SJSA1 (cell line): ENCODE measurements at regions not wholly inside any gene's neighbourhood (a gene's known extent, or its start where the extent isn't known, plus 50 kb on each side); places are given as distances from the start of the nearest gene placed in this dataset.
A peak's percentile ranks its signal among the peaks of the same experiment; 100 is the strongest.

ENCODE experiments used
- DNase-seq, 2 experiments: peaks; one replicate each; pipeline ENCODE4 v3.0.0-alpha.2; 2015 to 2020; ENCODE audit warnings: low spot score in 2 of 2, low read depth in 1 of 2
- H3K27ac ChIP-seq: fragments of 250-450 bp; sonication (Bioruptor Pico); 2 replicates; pipeline ENCODE4 v1.5.1; 2020; ENCODE audit warnings: mild to moderate bottlenecking, moderate library complexity
- H3K27me3 ChIP-seq: fragments of 250-450 bp; sonication (Bioruptor Pico); replicated peaks from 2 replicates; pipeline ENCODE4 v1.5.1; 2020; ENCODE audit warnings: mild to moderate bottlenecking, moderate library complexity
- H3K36me3 ChIP-seq: fragments of 250-450 bp; sonication (Bioruptor Pico); 2 replicates; pipeline ENCODE4 v1.5.1; 2020; ENCODE audit warnings: mild to moderate bottlenecking
- H3K4me1 ChIP-seq: fragments of 250-450 bp; sonication (Bioruptor Pico); replicated peaks from 2 replicates; pipeline ENCODE4 v1.6.1; 2021; ENCODE audit warnings: mild to moderate bottlenecking
- H3K4me3 ChIP-seq: fragments of 250-450 bp; sonication (Bioruptor Pico); 2 replicates; pipeline ENCODE4 v1.5.1; 2020; ENCODE audit warnings: mild to moderate bottlenecking
- H3K9me3 ChIP-seq: fragments of 250-450 bp; sonication (Bioruptor Pico); replicated peaks from 2 replicates; pipeline ENCODE4 v1.5.1; 2020; ENCODE audit warnings: mild to moderate bottlenecking

- peaks cover 23% of the 10 kb centered on the region for H3K36me3 ChIP-seq
These were observed 237.4 kb upstream of the RGS6 start for GRCh38 chr14:71694591-71695530.

DNA sequence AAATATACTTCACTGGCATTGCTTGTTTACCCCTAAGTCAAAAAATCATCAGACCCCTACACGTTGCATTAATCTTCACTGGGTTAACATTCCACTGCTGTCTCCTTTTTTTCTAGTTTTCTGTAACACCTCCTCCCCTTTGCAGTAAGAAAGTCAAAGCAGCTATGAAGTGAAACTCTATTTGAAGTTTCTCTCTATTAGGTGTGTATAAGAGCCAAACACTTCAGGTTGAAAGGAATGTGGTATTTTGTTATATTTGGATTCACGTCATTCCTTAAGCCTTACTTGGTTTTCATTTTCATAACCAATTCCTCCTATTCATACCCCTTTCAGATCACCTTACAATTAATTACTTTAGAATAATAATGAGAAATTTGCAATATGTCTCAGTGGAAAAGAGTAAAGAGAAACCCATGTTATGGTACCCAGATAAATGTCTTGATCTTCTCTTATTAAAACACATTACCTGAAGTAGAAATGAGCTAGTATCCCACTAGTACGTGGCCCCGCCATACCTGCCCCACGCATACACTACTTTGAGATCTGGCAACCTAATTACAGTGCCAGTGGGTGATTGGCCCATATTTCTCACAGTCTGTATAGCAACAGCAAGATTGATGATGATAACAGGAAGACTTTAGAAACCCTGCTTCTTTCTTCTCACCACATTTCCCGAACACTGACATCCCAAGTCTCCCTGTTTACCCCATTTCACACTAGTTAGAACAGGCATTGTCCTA, 236.4 kb upstream of the RGS6 start:
- H3K4me1 ChIP-seq: peaks cover 40% of the 10 kb centered on the region
- no peaks in the 10 kb centered on the region for H3K27me3 ChIP-seq
- no peak overlapping the region for H3K4me3 ChIP-seq
- no peak overlapping the region for H3K27ac ChIP-seq
- no peak for DNase-seq
- peaks cover 24% of the 10 kb centered on the region for H3K36me3 ChIP-seq
- no peaks in the 10 kb centered on the region for H3K9me3 ChIP-seq

More at GRCh38 chr14:71694591-71695530, 237.4 kb upstream of the RGS6 start:
- no peak for DNase-seq
- H3K9me3 ChIP-seq: no peaks in the 10 kb centered on the region
- H3K4me3 ChIP-seq: no peak overlapping the region
- no peaks in the 10 kb centered on the region for H3K27me3 ChIP-seq
- H3K27ac ChIP-seq: no peak overlapping the region
- peaks cover 40% of the 10 kb centered on the region for H3K4me1 ChIP-seq

- Histone ChIP-seq H3K4me3 (no peak overlapping the region), H3K36me3 (peaks cover 21% of the 10 kb centered on the region), H3K4me1 (peaks cover 47% of the 10 kb centered on the region), H3K27me3 (no peaks in the 10 kb centered on the region), H3K9me3 (no peaks in the 10 kb centered on the region), H3K27ac (no peak overlapping the region)
- no peak for DNase-seq
These were observed 234.2 kb upstream of the RGS6 start for GRCh38 chr14:71698027-71698426.

DNA sequence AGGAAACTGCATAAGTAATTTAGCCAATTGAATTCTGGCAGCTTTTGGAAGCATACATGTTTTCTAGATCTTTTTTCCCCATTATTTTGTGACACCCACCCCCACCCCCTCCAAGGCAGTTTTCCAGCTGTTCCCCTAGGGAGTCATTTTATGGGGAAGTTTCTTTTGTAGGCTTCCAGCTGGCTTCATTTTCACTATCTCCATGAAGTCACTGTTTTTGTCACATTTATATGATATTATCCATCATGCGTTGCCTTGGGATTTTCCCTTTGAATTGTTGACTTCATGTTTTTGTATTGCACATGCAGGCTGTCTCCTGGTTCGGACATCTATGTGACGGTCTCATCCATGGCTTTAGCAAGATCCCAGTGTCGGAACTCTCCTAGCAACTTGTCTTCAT, 233.6 kb upstream of the RGS6 start:
- Histone ChIP-seq H3K9me3 (no peaks in the 10 kb centered on the region), H3K36me3 (peaks cover 16% of the 10 kb centered on the region), H3K4me1 (peaks cover 43% of the 10 kb centered on the region), H3K27me3 (no peaks in the 10 kb centered on the region), H3K4me3 (no peak overlapping the region), H3K27ac (no peak overlapping the region)
- DNase-seq: no peak

DNA sequence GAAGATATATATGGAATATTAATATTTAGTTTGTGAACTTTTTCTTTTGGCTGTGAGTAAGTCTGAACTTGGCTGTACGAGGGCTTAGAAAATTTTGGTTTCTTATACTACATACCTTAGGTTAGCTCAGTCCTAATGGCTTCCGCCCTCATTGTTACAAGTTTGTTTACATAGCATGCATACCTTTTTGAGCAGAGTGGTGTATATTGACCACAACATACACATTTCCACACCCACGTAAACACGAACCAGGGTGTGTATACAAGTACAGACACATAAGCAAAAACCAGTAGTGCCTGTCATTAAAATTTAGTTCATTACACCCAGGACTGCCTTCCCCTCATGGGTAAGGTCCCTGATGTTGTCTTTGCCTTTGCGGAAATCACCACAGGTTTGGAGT, 230.2 kb upstream of the RGS6 start:
- Histone ChIP-seq H3K27me3 (no peaks in the 10 kb centered on the region), H3K9me3 (no peaks in the 10 kb centered on the region), H3K4me1 (peaks cover 35% of the 10 kb centered on the region), H3K36me3 (peaks cover 27% of the 10 kb centered on the region), H3K27ac (peak overlapping the region; percentile 55), H3K4me3 (no peak overlapping the region)
- peak in 1 of 2 experiments; percentile 71 for DNase-seq

DNA sequence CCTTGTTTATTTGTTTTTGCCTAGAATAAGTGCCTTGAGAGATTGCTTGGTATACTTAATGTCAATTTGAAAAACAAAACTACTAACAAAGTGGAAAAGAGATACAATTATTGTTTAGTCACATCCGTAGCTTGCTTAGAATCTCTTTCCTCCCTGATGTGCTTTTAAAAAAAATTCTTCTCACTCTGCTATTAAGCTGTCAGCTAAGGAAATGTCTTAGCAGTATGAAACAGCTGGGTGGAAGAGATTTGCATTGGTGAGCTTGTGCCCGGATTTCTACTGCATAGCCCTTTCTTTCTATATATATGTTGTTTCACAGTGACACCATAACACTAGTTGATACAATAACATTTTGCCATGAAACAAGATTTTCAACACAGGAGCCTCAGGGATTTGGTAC, 229.4 kb upstream of the RGS6 start:
- Histone ChIP-seq H3K27ac (no peak overlapping the region), H3K9me3 (no peaks in the 10 kb centered on the region), H3K4me3 (no peak overlapping the region), H3K27me3 (no peaks in the 10 kb centered on the region), H3K36me3 (peaks cover 27% of the 10 kb centered on the region), H3K4me1 (peaks cover 35% of the 10 kb centered on the region)
- no peak for DNase-seq

- peaks cover 27% of the 10 kb centered on the region for H3K36me3 ChIP-seq
These were observed 228.8 kb upstream of the RGS6 start for GRCh38 chr14:71703477-71703876.

DNA sequence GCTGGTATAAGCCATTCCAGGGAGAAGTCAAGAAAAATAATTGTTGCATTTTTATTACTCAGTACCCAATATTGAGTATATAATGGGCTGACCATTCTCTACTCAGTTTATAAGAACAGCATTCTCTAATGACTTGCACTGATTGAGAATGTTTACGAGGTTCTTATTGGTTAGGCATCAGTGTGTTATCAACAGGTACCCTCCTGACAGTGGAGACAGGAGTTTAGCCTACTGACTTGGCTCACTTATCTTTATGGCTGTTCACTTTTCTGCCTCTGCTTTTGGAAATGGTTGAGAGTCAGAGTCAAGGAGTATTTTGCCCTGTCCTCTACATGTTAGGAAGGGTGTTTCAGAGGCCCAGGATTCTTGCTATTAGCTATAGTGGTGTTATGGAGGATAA, 228.0 kb upstream of the RGS6 start:
- no peak overlapping the region for H3K27ac ChIP-seq
- peaks cover 23% of the 10 kb centered on the region for H3K36me3 ChIP-seq

More at GRCh38 chr14:71703477-71703876, 228.8 kb upstream of the RGS6 start:
- Histone ChIP-seq H3K9me3 (no peaks in the 10 kb centered on the region), H3K4me3 (no peak overlapping the region), H3K27ac (no peak overlapping the region), H3K4me1 (peaks cover 35% of the 10 kb centered on the region), H3K27me3 (no peaks in the 10 kb centered on the region)
- DNase-seq: no peak

DNA sequence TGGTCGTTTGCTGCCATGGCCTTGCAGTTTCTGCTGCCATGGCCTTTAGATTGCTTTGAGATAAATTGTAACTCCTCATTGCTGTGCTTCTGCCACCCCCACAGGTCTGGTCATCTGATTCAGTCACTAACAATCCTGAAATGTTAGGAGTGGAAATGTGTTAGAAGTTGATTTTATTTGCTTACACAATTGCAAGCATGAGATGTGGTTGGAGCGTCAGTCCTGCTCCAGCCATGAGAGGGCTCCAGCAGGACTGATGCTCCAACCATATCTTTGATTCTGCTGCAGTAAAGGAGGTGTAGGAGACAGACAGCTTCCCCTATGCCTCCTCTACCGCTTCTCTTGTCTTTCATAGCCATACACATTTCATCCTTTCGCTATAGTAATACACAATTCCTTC, 226.8 kb upstream of the RGS6 start:
- Histone ChIP-seq H3K4me3 (no peak overlapping the region), H3K36me3 (peaks cover 27% of the 10 kb centered on the region), H3K9me3 (no peaks in the 10 kb centered on the region), H3K4me1 (peaks cover 23% of the 10 kb centered on the region), H3K27me3 (no peaks in the 10 kb centered on the region), H3K27ac (no peak overlapping the region)
- no peak for DNase-seq

More for the DNA sequence above, 228.0 kb upstream of the RGS6 start:
- no peak for DNase-seq
- H3K27me3 ChIP-seq: no peaks in the 10 kb centered on the region
- H3K4me1 ChIP-seq: peaks cover 31% of the 10 kb centered on the region
- no peaks in the 10 kb centered on the region for H3K9me3 ChIP-seq
- H3K4me3 ChIP-seq: no peak overlapping the region

GRCh38 chr14:71709076-71709475, 223.2 kb upstream of the RGS6 start:
- peaks cover 27% of the 10 kb centered on the region for H3K36me3 ChIP-seq
- no peaks in the 10 kb centered on the region for H3K9me3 ChIP-seq
- H3K4me3 ChIP-seq: no peak overlapping the region
- DNase-seq: no peak
- H3K27me3 ChIP-seq: no peaks in the 10 kb centered on the region
- H3K4me1 ChIP-seq: peaks cover 32% of the 10 kb centered on the region
- H3K27ac ChIP-seq: no peak overlapping the region

DNA sequence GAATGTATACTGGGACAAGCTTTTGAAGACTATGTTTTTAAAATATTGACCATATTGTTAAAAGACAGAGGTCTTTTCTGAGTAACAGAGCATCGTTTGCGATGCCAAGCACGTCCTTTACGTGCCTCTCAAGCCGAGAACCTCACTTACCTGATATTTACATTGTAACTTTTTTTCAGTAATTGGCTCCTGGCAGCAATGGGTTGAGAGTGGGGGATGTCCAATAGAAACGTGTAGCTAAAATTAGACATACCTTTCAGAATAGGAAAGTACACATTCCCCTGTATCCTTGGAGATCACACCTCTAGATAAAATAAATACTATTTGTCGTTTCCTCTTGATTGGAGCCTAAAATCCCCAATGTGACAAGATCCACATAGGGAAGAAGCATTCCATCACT, 222.2 kb upstream of the RGS6 start:
- no peaks in the 10 kb centered on the region for H3K9me3 ChIP-seq
- H3K36me3 ChIP-seq: peaks cover 21% of the 10 kb centered on the region
- H3K4me3 ChIP-seq: no peak overlapping the region
- H3K4me1 ChIP-seq: peaks cover 41% of the 10 kb centered on the region
- no peak overlapping the region for H3K27ac ChIP-seq
- H3K27me3 ChIP-seq: no peaks in the 10 kb centered on the region
- no peak for DNase-seq

DNA sequence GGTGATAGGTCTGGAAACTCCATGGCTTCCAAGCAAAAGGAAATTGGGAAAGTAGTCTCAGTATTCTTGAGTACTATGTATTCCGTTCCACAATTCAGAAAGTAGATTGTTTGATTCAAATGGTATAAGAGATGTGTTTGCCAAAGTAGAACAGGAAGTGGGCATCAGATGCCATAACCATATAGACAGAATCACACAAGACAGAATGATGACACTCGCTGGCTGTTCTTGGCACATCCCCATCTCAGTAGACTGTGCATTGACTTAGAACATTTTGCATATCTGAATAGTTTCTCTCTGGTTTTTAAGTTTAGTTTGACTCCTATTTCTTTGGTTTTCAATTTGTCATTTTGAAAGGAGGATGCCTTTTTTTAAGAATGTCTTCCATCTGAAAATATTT, 221.1 kb upstream of the RGS6 start:
- Histone ChIP-seq H3K9me3 (no peaks in the 10 kb centered on the region), H3K4me3 (no peak overlapping the region), H3K36me3 (peaks cover 16% of the 10 kb centered on the region), H3K27me3 (no peaks in the 10 kb centered on the region), H3K27ac (peak overlapping the region; percentile 56), H3K4me1 (peaks cover 41% of the 10 kb centered on the region)
- DNase-seq: no peak

DNA sequence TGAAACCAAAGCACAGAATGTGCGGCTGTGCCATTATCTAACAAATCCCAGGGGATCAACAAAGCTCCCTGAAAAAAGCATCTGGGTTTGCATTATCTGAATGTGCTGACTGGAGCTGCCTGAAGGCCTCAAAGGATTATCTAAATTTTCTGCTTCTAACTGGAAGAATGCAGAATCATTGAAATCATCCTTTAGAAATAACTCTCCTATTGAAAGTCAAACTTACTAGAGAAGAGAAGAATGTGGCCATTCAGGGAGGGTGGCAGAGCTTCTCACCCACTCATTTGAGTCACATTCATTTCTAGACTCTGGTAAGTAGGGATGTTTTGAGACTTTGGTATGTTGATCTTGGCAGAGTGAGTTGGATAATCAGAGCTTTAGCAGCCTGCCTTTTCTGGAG, 220.6 kb upstream of the RGS6 start:
- H3K27me3 ChIP-seq: no peaks in the 10 kb centered on the region
- H3K27ac ChIP-seq: peak overlapping the region; percentile 56
- H3K4me1 ChIP-seq: peaks cover 41% of the 10 kb centered on the region
- peaks cover 12% of the 10 kb centered on the region for H3K36me3 ChIP-seq
- no peak overlapping the region for H3K4me3 ChIP-seq
- H3K9me3 ChIP-seq: no peaks in the 10 kb centered on the region
- peak; percentile 61 to 78 for DNase-seq

GRCh38 chr14:71712478-71712877, 219.8 kb upstream of the RGS6 start:
- Histone ChIP-seq H3K36me3 (peaks cover 12% of the 10 kb centered on the region), H3K4me1 (peaks cover 41% of the 10 kb centered on the region), H3K27ac (no peak overlapping the region), H3K4me3 (no peak overlapping the region), H3K27me3 (no peaks in the 10 kb centered on the region), H3K9me3 (no peaks in the 10 kb centered on the region)
- no peak for DNase-seq
